ENCODE measurements at regions not wholly inside any gene's neighbourhood (a gene's known extent, or its start where the extent isn't known, plus 50 kb on each side); places are given as distances from the start of the nearest gene placed in this dataset.

- no peak for TF ChIP-seq CTCF (tag by site-specific recombination; IDR thresholded peaks at IDR 0.05)
- no peak for TF ChIP-seq ZNF121 (tag by site-specific recombination; IDR thresholded peaks at IDR 0.05)
- TF ChIP-seq ZNF24 (tag by site-specific recombination; IDR thresholded peaks at IDR 0.05) = no peak
- no peak for TF ChIP-seq ZNF37A (tag by site-specific recombination; IDR thresholded peaks at IDR 0.05)
- TF ChIP-seq ZFP3 (tag by site-specific recombination; IDR thresholded peaks at IDR 0.05; ENCODE audit: low read depth) = no peak
- TF ChIP-seq HOXC10 (CRISPR knock-in tag; IDR thresholded peaks at IDR 0.05) = no peak
- TF ChIP-seq ZNF146 (tag by site-specific recombination; IDR thresholded peaks at IDR 0.05) = no peak
Measured at GRCh38 chr10:107362306-107362705, 197.8 kb upstream of the SORCS1 start.
